GM10266 (cell line): ENCODE measurements at regions not wholly inside any gene's neighbourhood (a gene's known extent, or its start where the extent isn't known, plus 50 kb on each side); places are given as distances from the start of the nearest gene placed in this dataset.
A peak's percentile ranks its signal among the peaks of the same experiment; 100 is the strongest.

Experiments used
- DNase-seq: peaks from one replicate; pipeline ENCODE4 v3.0.0; 2012; ENCODE audit errors: extremely low spot score
- TF ChIP-seq, protein P1 (sequence below): IDR thresholded peaks from 2 replicates; pipeline ENCODE4 v1.5.1; 2012; ENCODE audit warnings: mild to moderate bottlenecking, low read depth; ENCODE audit not compliant: control insufficient read depth, insufficient read depth; ENCODE audit errors: missing control alignments

DNA sequence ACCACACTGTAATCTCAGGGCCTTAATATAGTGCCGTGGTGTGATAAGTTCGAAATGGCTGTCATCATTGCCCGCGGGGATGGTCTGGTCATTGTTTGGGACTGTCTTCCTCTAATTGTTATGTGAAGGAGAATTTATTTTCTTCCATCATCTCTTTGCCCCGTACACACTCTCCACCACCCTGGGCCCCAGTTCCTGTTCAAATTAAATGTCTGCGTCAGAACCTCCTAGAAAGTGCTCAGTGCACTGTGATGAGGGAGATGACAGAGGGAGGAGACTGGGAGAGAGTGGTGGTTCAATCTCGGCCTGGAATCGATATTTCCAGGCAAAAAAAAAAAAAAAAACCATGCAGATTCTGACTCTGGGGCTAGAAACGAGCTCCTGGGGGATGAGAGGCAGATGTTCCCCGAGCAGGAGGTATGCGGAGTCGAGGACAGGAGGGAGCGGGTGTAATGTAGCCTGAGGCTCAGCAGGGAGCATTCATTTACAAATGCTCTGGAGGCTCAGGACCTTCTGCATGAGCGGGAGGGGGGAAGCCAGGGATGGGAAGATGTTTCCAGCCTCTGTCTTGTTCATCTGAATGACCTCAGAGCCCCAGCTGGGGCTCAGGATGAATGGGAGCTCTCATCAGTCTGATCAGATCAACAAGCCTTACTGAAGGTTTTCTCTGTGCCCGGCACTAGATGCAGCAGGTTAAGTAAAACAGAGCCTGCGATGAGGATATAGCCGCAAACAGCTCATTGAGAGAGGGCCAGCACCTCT, 219.5 kb downstream of the TBX5 start:
- TF ChIP-seq, protein P1, sequence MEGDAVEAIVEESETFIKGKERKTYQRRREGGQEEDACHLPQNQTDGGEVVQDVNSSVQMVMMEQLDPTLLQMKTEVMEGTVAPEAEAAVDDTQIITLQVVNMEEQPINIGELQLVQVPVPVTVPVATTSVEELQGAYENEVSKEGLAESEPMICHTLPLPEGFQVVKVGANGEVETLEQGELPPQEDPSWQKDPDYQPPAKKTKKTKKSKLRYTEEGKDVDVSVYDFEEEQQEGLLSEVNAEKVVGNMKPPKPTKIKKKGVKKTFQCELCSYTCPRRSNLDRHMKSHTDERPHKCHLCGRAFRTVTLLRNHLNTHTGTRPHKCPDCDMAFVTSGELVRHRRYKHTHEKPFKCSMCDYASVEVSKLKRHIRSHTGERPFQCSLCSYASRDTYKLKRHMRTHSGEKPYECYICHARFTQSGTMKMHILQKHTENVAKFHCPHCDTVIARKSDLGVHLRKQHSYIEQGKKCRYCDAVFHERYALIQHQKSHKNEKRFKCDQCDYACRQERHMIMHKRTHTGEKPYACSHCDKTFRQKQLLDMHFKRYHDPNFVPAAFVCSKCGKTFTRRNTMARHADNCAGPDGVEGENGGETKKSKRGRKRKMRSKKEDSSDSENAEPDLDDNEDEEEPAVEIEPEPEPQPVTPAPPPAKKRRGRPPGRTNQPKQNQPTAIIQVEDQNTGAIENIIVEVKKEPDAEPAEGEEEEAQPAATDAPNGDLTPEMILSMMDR, result no peak
- DNase-seq, result no peak

DNA sequence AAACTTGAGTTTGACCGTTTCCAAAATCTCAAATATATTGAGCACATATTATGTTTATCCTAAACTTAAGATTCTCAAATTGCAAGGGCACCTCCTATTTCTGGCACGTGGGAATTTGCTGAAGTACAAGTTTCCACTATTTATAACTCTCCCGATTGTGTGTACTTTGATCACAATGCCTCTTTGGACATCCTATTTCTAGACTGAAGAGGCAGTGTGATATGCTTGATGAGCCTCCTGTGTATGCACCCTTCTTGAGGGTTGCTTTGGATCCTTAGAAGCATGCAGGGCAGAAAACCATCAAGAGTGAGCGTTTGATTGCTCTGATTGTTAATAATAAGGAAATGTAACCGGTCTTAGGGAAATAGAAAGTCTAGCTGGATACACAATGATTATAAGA, 218.9 kb upstream of the RBM19 start:
- DNase-seq, result no peak
- TF ChIP-seq, protein P1, result no peak

DNA sequence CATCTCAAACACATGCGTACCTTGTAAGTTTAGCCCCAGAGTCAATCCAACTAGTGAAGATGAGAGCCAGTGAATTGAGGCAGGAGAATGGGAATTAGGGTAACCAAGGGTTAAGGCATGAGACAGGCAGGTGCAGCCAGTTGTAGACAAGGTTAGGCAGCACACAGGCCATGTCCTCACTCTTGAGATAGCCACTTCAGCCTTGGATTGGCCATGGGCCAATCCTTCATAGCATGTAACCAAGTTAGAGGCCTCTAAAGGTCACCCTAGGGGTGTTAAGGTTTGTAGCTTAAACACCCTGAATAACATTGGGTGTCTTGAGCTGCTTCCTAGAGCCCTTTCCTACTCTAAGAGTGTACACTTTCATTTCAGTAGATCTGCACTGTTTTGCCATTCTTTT, 208.2 kb upstream of the RBM19 start:
- TF ChIP-seq, protein P1, result no peak
- no peak for DNase-seq

DNA sequence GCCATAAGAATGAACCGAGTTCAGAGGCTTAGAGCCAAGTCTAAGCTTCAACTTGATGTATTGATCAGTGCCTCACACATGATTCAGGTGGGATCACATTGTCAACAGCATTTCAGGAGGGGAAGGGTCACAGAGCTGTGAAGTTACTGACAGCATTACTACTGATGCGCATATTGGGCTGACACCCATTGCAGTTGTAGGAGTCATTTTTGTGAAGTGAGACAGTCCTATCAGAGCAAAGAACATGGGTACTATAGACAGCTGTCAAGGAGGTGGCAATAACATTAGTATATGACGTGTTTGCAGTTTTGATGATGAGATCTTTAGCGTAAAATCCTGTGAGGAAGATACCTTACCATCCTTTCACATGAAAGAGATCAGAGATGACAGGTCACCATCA, 206.0 kb upstream of the RBM19 start:
- TF ChIP-seq, protein P1, result no peak
- no peak for DNase-seq

DNA sequence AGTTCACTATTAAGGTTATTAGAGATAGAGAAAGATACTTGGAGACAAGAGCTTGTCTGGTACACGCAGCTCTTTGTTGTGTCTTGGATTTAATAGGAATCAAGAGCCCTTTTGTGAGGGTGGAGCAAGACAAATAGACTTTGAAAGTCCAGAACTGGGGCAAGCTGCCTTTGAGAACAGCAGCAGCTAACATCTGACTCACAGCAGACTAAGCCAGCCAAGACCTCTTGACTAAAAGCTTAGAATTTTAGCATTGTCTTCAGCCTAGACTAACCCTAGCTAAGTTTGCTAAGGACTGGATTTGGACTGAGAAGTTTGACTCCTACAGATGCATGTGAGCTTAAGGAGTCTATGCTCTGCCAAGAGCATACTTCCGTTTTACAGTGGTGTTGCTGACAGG, 201.9 kb upstream of the RBM19 start:
- TF ChIP-seq, protein P1, result no peak
- no peak for DNase-seq

DNA sequence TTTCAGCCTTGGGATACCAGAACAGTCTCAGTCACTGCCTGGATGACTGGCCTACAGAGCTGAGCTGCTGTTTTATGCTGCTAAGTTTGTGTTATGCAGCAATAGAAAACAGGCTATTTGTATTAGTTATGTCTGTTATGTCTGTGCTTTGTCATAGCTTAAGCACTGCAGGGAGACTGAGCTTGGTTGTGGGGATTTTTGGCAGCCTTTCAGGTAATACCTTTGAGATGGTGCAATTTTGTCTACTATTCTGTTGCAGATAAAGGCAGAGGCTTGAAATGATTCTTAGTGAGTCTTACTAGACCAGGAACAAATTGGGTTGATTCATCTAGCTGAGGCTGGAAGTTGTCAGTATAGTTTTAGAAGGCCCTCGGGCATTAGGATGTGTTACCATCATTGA, 201.3 kb upstream of the RBM19 start:
- DNase-seq, result no peak
- TF ChIP-seq, protein P1, result no peak

DNA sequence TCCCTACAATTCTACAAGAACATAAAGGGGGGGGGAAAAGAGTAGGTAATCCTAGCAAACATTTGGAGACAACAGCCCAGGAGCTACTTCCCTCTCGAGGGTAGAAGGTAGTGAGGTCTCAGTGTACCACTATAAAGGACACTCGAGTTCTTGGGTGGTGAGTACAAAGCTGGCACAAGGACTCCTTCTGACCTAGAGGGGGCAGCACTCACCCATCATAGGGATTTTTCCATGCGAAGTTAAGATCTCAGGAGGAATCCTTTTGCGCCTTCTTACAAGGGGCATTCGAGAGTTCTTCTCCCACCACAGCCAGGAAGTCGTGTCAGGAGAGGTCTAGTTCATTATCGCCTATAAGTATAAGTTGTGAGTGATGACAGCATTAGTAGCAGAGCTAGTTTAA, 200.2 kb upstream of the RBM19 start:
- DNase-seq, result peak; percentile 12
- TF ChIP-seq, protein P1, result peak; percentile 39
